ENCODE measurements at regions not wholly inside any gene's neighbourhood (a gene's known extent, or its start where the extent isn't known, plus 50 kb on each side); places are given as distances from the start of the nearest gene placed in this dataset.

GRCh38 chr14:57066887-57067513 is 201.7 kb downstream of the EXOC5 start:
- Histone ChIP-seq H3K4me3 (ENCODE audit: low read depth in 1 of 2, low read length in 2 of 2) (no peak overlapping the region), H3K79me2 (ENCODE audit: insufficient read depth, low read length) (no peaks in the 10 kb centered on the region), H3K9ac (ENCODE audit: low read depth, low read length) (no peak overlapping the region), H3K36me3 (ENCODE audit: insufficient read depth, low read length) (no peaks in the 10 kb centered on the region), H3K27me3 (ENCODE audit: insufficient read depth, low read length, poor library complexity) (peaks cover 29% of the 10 kb centered on the region), H3K9me3 (ENCODE audit: insufficient read depth, low read length, severe bottlenecking) (no peaks in the 10 kb centered on the region), H3K4me1 (ENCODE audit: insufficient read depth, low read length) (no peaks in the 10 kb centered on the region), H4K20me1 (ENCODE audit: insufficient read depth, low read length) (no peaks in the 10 kb centered on the region), H3K4me2 (ENCODE audit: insufficient read depth, low read length) (no peak overlapping the region), H2AFZ (ENCODE audit: low read depth, low read length) (no peak overlapping the region), H3K27ac (ENCODE audit: low read length) (no peak overlapping the region)
- TF ChIP-seq CTCF (IDR thresholded peaks at IDR 0.05; ENCODE audit: borderline replicate concordance, extremely low read depth, low read length, poor library complexity, severe bottlenecking) (peak; percentile 56), EZH2 (IDR thresholded peaks at IDR 0.05; ENCODE audit: borderline replicate concordance, low read depth, low read length, severe bottlenecking) (no peak)
- DNase-seq (peak; percentile 20), ATAC-seq (ENCODE audit: insufficient read depth, low read depth) (peak; percentile 55; the same call in 2 of the 3 replicates)

- Histone ChIP-seq H3K4me3 (ENCODE audit: low read depth in 1 of 2, low read length in 2 of 2) (no peak overlapping the region), H3K79me2 (ENCODE audit: insufficient read depth, low read length) (no peaks in the 10 kb centered on the region), H3K4me1 (ENCODE audit: insufficient read depth, low read length) (no peaks in the 10 kb centered on the region), H4K20me1 (ENCODE audit: insufficient read depth, low read length) (no peaks in the 10 kb centered on the region), H3K36me3 (ENCODE audit: insufficient read depth, low read length) (no peaks in the 10 kb centered on the region), H3K27ac (ENCODE audit: low read length) (no peak overlapping the region), H3K27me3 (ENCODE audit: insufficient read depth, low read length, poor library complexity) (peaks cover 26% of the 10 kb centered on the region), H3K9ac (ENCODE audit: low read depth, low read length) (no peak overlapping the region), H3K4me2 (ENCODE audit: insufficient read depth, low read length) (no peak overlapping the region), H2AFZ (ENCODE audit: low read depth, low read length) (no peak overlapping the region), H3K9me3 (ENCODE audit: insufficient read depth, low read length, severe bottlenecking) (no peaks in the 10 kb centered on the region)
- ATAC-seq (ENCODE audit: insufficient read depth, low read depth) (no peak), DNase-seq (no peak)
- no peak for TF ChIP-seq EZH2 (IDR thresholded peaks at IDR 0.05; ENCODE audit: borderline replicate concordance, low read depth, low read length, severe bottlenecking)
- no peak for TF ChIP-seq CTCF (IDR thresholded peaks at IDR 0.05; ENCODE audit: borderline replicate concordance, extremely low read depth, low read length, poor library complexity, severe bottlenecking)
Measured at GRCh38 chr14:57066463-57066862, 202.2 kb downstream of the EXOC5 start.

- Histone ChIP-seq H3K27me3 (ENCODE audit: insufficient read depth, low read length, poor library complexity) (peaks cover 7% of the 10 kb centered on the region), H4K20me1 (ENCODE audit: insufficient read depth, low read length) (no peaks in the 10 kb centered on the region), H2AFZ (ENCODE audit: low read depth, low read length) (no peak overlapping the region), H3K9ac (ENCODE audit: low read depth, low read length) (no peak overlapping the region), H3K79me2 (ENCODE audit: insufficient read depth, low read length) (no peaks in the 10 kb centered on the region), H3K4me1 (ENCODE audit: insufficient read depth, low read length) (no peaks in the 10 kb centered on the region), H3K9me3 (ENCODE audit: insufficient read depth, low read length, severe bottlenecking) (no peaks in the 10 kb centered on the region), H3K4me3 (ENCODE audit: low read depth in 1 of 2, low read length in 2 of 2) (no peak overlapping the region), H3K4me2 (ENCODE audit: insufficient read depth, low read length) (no peak overlapping the region), H3K36me3 (ENCODE audit: insufficient read depth, low read length) (no peaks in the 10 kb centered on the region), H3K27ac (ENCODE audit: low read length) (no peak overlapping the region)
- TF ChIP-seq EZH2 (IDR thresholded peaks at IDR 0.05; ENCODE audit: borderline replicate concordance, low read depth, low read length, severe bottlenecking) (no peak), CTCF (IDR thresholded peaks at IDR 0.05; ENCODE audit: borderline replicate concordance, extremely low read depth, low read length, poor library complexity, severe bottlenecking) (no peak)
- ATAC-seq (ENCODE audit: insufficient read depth, low read depth) (no peak), DNase-seq (no peak)
Measured at GRCh38 chr14:57061009-57061711, 207.5 kb downstream of the EXOC5 start.

Data from DND-41 (cell line).